Activated CD4-positive, alpha-beta T cell treated with anti-CD3 and anti-CD28 coated beads, Interleukin-2, amount 10 ng/mL, durations not matched to agents 7 days and 5 days (primary cell): ENCODE measurements at regions not wholly inside any gene's neighbourhood (a gene's known extent, or its start where the extent isn't known, plus 50 kb on each side); places are given as distances from the start of the nearest gene placed in this dataset.
"Not testable (repeated sequence)": the region's sequence is repeated elsewhere in the genome, so short reads cannot be mapped to it uniquely, and the experiment has no call there.

ENCODE experiments used
- CTCF ChIA-PET: fragments of 350-600 bp; sonication (Branson Sonifier 250); formaldehyde crosslinking; loops from one replicate; lab custom pipeline; 2021; ENCODE audit warnings: antibody characterized with exemption; lab: Charles Lee
- POLR2A ChIA-PET: fragments of 350-600 bp; sonication (Branson Sonifier 250); formaldehyde crosslinking; loops from one replicate; lab custom pipeline; 2021; ENCODE audit warnings: antibody characterized with exemption; lab: Charles Lee
- DNase-seq: peaks from one replicate; pipeline ENCODE4 v3.0.0-alpha.2; 2020
- H3K27ac Mint-ChIP-seq: one replicate; pipeline ENCODE4 v1.8.0; 2021; ENCODE audit warnings: mild to moderate bottlenecking, moderate library complexity, mixed read lengths
- H3K27me3 Mint-ChIP-seq: one replicate; pipeline ENCODE4 v1.8.0; 2021; ENCODE audit warnings: mixed read lengths
- H3K36me3 Mint-ChIP-seq: one replicate; pipeline ENCODE4 v1.8.0; 2021; ENCODE audit warnings: low read depth, mixed read lengths
- H3K4me1 Mint-ChIP-seq: one replicate; pipeline ENCODE4 v1.8.0; 2021; ENCODE audit warnings: mixed read lengths
- H3K4me3 Mint-ChIP-seq: one replicate; pipeline ENCODE4 v1.8.0; 2021; ENCODE audit warnings: mild to moderate bottlenecking, moderate library complexity, mixed read lengths
- H3K9me3 Mint-ChIP-seq: one replicate; pipeline ENCODE4 v1.8.0; 2021; ENCODE audit warnings: mixed read lengths

- H3K4me3 Mint-ChIP-seq: no peak overlapping the region
- H3K4me1 Mint-ChIP-seq: no peaks in the 10 kb centered on the region
- no peak for DNase-seq
- no peaks in the 10 kb centered on the region for H3K9me3 Mint-ChIP-seq
- POLR2A ChIA-PET: no interaction called here
- no peak overlapping the region for H3K27ac Mint-ChIP-seq
- CTCF ChIA-PET: interaction anchor here (0.6 to 1.2 kb wide), 2 partner anchors 12 to 13 kb away, joined by 3 to 4 read pairs; no protein-coding TSS in a partner anchor
- no peaks in the 10 kb centered on the region for H3K36me3 Mint-ChIP-seq
- no peaks in the 10 kb centered on the region for H3K27me3 Mint-ChIP-seq
Measured at GRCh38 chr5:67957374-67957773, 258.2 kb upstream of the PIK3R1 start.

- H3K4me1 Mint-ChIP-seq: no peaks in the 10 kb centered on the region
- POLR2A ChIA-PET: no interaction called here
- no peaks in the 10 kb centered on the region for H3K36me3 Mint-ChIP-seq
- no peaks in the 10 kb centered on the region for H3K27me3 Mint-ChIP-seq
- no peak overlapping the region for H3K27ac Mint-ChIP-seq
- no peaks in the 10 kb centered on the region for H3K9me3 Mint-ChIP-seq
- H3K4me3 Mint-ChIP-seq: no peak overlapping the region
- CTCF ChIA-PET: no interaction called here
- DNase-seq: no peak
Measured at GRCh38 chr5:67954351-67954750, 261.2 kb upstream of the PIK3R1 start.

DNA sequence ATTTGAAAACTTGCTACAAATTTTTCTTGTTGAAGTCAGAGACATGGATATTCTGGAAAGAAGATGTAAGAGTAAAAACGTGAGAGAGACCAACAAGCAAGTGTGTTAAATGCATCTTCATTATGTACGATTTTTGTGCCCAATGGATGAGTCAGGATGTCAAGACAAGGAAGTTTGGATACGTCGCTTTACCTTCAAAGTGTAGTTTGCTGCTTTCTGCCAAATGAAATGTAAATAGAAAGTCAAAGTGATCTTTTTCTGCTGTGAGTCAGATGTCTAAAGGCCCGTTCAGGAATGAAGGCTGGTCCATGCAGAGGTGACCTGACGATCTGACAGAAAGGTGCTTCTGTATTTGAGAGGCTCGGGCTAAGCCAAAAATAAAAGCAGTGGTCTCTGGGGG, 273.1 kb upstream of the PIK3R1 start:
- H3K36me3 Mint-ChIP-seq: no peaks in the 10 kb centered on the region
- no peaks in the 10 kb centered on the region for H3K9me3 Mint-ChIP-seq
- POLR2A ChIA-PET: no interaction called here
- no peaks in the 10 kb centered on the region for H3K27me3 Mint-ChIP-seq
- H3K4me3 Mint-ChIP-seq: no peak overlapping the region
- CTCF ChIA-PET: no interaction called here
- no peak overlapping the region for H3K27ac Mint-ChIP-seq
- no peak for DNase-seq
- no peaks in the 10 kb centered on the region for H3K4me1 Mint-ChIP-seq

DNA sequence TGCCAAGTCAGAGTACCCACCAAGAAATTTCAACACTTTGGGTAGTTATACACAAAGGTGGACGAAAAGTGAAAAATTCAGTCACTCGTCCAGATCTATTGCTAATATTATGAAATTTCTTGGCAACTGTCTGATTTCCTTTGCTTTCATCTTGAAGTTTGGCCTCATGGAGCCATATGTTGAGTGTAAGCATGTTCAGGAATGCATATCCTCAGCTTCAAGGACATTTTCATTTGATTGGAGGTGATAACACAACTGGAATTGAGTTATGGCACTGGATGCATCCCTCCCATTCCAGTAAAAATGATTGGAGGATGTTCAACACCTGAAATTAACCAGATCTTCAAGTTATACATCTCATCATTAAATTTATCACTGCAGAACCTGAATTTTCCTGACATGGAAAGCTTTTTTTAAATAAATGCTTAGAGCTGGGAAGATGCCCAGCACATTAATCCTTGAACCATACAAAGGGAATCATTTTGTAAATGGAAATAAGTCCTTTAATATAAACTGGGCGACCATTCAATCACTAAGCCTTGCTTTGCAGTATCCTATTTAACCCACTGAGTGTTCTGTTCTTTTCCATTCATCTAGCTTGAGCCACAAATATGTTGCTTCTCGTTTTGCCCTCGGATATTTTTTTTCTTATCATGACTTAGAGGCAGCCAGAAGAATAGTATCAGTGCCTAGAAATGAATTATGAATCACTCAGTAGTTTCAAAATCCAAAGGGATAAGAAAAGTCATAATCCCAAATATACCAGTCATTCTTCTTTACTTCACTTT, 273.7 kb upstream of the PIK3R1 start:
- Mint-ChIP-seq H3K27me3 (no peaks in the 10 kb centered on the region), H3K27ac (no peak overlapping the region), H3K9me3 (no peaks in the 10 kb centered on the region), H3K36me3 (no peaks in the 10 kb centered on the region), H3K4me3 (no peak overlapping the region), H3K4me1 (no peaks in the 10 kb centered on the region)
- DNase-seq: no peak
- POLR2A ChIA-PET: no interaction called here
- CTCF ChIA-PET: no interaction called here

DNA sequence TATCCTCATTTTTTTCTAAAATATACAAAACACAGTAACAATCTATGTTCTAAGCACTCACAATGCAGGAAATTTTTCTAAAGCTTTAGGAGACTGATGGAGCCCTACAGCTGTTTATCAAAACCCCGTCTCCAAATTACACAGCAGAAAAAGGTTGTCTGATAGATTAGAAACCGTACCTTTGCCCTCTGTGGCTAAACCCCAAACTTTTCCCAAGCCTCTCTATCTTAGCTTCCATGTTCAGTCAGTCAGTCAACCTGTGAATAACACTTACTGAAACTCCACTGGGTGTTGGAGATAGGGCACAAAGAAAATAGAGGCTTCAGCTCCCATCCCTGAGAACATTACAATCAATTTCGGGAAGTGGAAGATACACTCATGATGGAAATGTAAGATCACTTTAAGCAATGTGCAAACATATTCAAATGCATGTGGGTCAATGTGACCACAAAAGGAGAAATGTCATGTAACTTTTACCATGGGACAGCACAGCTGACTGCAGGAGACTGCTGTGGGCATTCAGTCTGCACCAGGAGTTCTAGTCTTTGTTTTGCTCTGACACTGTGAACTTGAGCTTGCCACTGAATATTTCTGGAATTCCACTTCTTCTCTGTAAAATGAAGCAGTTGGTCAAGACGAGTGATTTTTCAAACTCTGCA, 279.5 kb upstream of the PIK3R1 start:
- no peak for DNase-seq
- no peaks in the 10 kb centered on the region for H3K27me3 Mint-ChIP-seq
- no peaks in the 10 kb centered on the region for H3K4me1 Mint-ChIP-seq
- no peak overlapping the region for H3K27ac Mint-ChIP-seq
- POLR2A ChIA-PET: no interaction called here
- CTCF ChIA-PET: no interaction called here
- no peak overlapping the region for H3K4me3 Mint-ChIP-seq
- no peaks in the 10 kb centered on the region for H3K36me3 Mint-ChIP-seq
- no peaks in the 10 kb centered on the region for H3K9me3 Mint-ChIP-seq

GRCh38 chr5:67934976-67935375, 280.6 kb upstream of the PIK3R1 start:
- Mint-ChIP-seq H3K27ac (no peak overlapping the region), H3K4me3 (no peak overlapping the region), H3K36me3 (no peaks in the 10 kb centered on the region), H3K4me1 (no peaks in the 10 kb centered on the region), H3K9me3 (no peaks in the 10 kb centered on the region), H3K27me3 (no peaks in the 10 kb centered on the region)
- CTCF ChIA-PET: no interaction called here
- no peak for DNase-seq
- POLR2A ChIA-PET: no interaction called here

DNA sequence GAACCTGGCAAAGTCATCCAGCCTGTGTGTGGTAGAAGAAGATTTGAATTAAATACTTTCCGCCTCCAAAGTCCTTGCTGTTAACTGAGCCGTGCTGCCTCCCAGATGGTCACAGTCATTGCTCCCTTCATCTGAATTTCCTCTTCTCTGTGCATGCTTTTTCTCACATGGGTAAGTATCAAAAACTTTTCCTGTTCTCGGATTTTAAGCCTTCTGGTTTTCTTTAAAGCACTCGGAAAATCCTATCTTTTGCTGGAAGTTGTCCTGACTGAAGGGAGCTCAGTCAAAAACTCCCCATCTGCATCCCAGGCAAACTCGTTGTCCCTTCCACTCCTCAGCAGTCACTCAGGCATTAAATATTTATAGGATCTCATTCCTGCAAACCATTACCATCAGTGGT, 290.0 kb upstream of the PIK3R1 start:
- H3K4me1 Mint-ChIP-seq: no peaks in the 10 kb centered on the region
- H3K27ac Mint-ChIP-seq: no peak overlapping the region
- no peak for DNase-seq
- no peaks in the 10 kb centered on the region for H3K27me3 Mint-ChIP-seq
- no peak overlapping the region for H3K4me3 Mint-ChIP-seq
- ChIA-PET CTCF (no interaction called here), POLR2A (no interaction called here)
- no peaks in the 10 kb centered on the region for H3K9me3 Mint-ChIP-seq
- H3K36me3 Mint-ChIP-seq: no peaks in the 10 kb centered on the region

- Mint-ChIP-seq H3K27me3 (no peaks in the 10 kb centered on the region), H3K4me3 (no peak overlapping the region), H3K27ac (no peak overlapping the region), H3K36me3 (no peaks in the 10 kb centered on the region), H3K9me3 (peaks cover 2% of the 10 kb centered on the region), H3K4me1 (no peaks in the 10 kb centered on the region)
- ChIA-PET POLR2A (no interaction called here), CTCF (no interaction called here)
- DNase-seq: no peak
Measured at GRCh38 chr5:67921004-67921601, 294.5 kb upstream of the PIK3R1 start.

GRCh38 chr5:67919532-67919931, 296.0 kb upstream of the PIK3R1 start:
- CTCF ChIA-PET, H3K36me3 Mint-ChIP-seq, H3K9me3 Mint-ChIP-seq, POLR2A ChIA-PET, DNase-seq, H3K4me3 Mint-ChIP-seq, H3K27me3 Mint-ChIP-seq, H3K4me1 Mint-ChIP-seq, H3K27ac Mint-ChIP-seq: not testable (repeated sequence)

DNA sequence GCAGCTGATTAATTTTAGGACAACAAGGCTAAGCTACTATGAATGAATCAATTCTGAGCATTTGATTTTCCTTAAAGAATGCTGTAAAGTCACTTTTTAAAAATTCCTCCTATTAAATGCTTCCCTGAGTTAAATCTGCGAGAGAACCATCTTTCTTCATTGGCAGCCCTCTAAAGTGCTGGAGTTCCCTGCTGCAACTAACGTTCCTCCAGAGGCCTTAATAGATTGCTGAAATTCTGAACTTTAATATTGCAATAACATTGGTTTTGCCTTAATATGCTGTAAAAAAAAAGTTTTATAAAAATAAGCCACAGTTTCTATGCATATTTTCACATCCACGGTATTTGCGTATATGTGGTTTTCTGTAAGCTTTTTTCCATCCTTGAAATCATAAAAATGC, 298.0 kb upstream of the PIK3R1 start:
- H3K9me3 Mint-ChIP-seq: peaks cover 2% of the 10 kb centered on the region
- CTCF ChIA-PET: no interaction called here
- POLR2A ChIA-PET: no interaction called here
- no peak overlapping the region for H3K4me3 Mint-ChIP-seq
- H3K4me1 Mint-ChIP-seq: no peaks in the 10 kb centered on the region
- no peak overlapping the region for H3K27ac Mint-ChIP-seq
- peaks cover 3% of the 10 kb centered on the region for H3K27me3 Mint-ChIP-seq
- H3K36me3 Mint-ChIP-seq: no peaks in the 10 kb centered on the region
- no peak for DNase-seq

GRCh38 chr5:67910546-67910945, 305.0 kb upstream of the PIK3R1 start:
- no peaks in the 10 kb centered on the region for H3K4me1 Mint-ChIP-seq
- CTCF ChIA-PET: no interaction called here
- no peak for DNase-seq

DNA sequence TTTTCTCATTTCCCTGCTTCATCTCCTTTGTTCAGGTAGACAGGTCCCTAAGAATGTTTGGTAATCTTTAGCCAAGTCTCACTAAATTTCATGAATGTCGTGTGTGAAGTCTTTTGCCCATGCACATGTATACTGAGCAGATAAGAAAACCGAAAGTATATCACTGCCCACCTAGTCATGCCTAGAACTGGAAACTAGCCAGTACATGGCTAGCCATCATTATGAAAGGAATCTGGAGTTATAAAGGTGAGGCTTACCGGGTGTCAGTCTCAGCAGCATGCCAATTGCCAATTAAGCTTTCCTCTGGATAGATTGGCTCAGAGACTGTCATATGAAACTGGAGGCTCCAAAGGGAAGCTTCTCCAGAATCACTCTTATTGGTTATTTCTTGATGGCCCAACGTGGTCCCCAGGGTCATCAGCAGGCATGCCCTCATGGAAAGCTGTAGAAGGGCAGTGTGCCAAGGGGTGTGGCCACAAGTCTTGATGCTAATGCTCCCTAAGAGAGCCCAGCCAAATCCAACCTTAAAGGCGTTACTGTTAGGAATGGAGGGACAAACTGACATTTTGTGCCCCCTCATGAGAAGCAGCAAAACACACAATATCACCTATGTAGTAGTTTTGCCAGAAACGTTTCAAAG, 307.3 kb upstream of the PIK3R1 start:
- Mint-ChIP-seq H3K36me3 (no peaks in the 10 kb centered on the region), H3K27ac (no peak overlapping the region), H3K4me3 (no peak overlapping the region), H3K27me3 (peaks cover 2% of the 10 kb centered on the region), H3K4me1 (no peaks in the 10 kb centered on the region), H3K9me3 (no peaks in the 10 kb centered on the region)
- DNase-seq: no peak
- ChIA-PET POLR2A (no interaction called here), CTCF (no interaction called here)

More at GRCh38 chr5:67910546-67910945, 305.0 kb upstream of the PIK3R1 start:
- POLR2A ChIA-PET: no interaction called here
- no peak overlapping the region for H3K4me3 Mint-ChIP-seq
- no peak overlapping the region for H3K27ac Mint-ChIP-seq
- no peaks in the 10 kb centered on the region for H3K36me3 Mint-ChIP-seq
- peaks cover 2% of the 10 kb centered on the region for H3K27me3 Mint-ChIP-seq
- no peaks in the 10 kb centered on the region for H3K9me3 Mint-ChIP-seq

GRCh38 chr5:67904366-67904765, 311.2 kb upstream of the PIK3R1 start:
- ChIA-PET POLR2A (no interaction called here), CTCF (interaction anchor here (1.7 kb wide), 1 partner anchor 11 kb away, joined by 3 read pairs; no protein-coding TSS in a partner anchor)
- no peaks in the 10 kb centered on the region for H3K36me3 Mint-ChIP-seq
- H3K27ac Mint-ChIP-seq: no peak overlapping the region
- H3K27me3 Mint-ChIP-seq: no peaks in the 10 kb centered on the region
- no peaks in the 10 kb centered on the region for H3K4me1 Mint-ChIP-seq
- no peak overlapping the region for H3K4me3 Mint-ChIP-seq
- no peaks in the 10 kb centered on the region for H3K9me3 Mint-ChIP-seq
- DNase-seq: no peak
